CD4-positive, alpha-beta T cell treated with Interleukin-2 at 100 ng/mL for 4 hours (primary cell): ENCODE measurements at regions not wholly inside any gene's neighbourhood (a gene's known extent, or its start where the extent isn't known, plus 50 kb on each side); places are given as distances from the start of the nearest gene placed in this dataset.
A peak's percentile ranks its signal among the peaks of the same experiment; 100 is the strongest.
"Not testable (repeated sequence)": the region's sequence is repeated elsewhere in the genome, so short reads cannot be mapped to it uniquely, and the experiment has no call there.

Experiments
- DNase-seq: peaks from one replicate; pipeline ENCODE4 v3.0.0-alpha.2; 2020; ENCODE audit warnings: low spot score

GRCh38 chr14:106141242-106142220 lies 615.1 kb downstream of the TMEM121 start:
- peak; percentile 15 for DNase-seq

GRCh38 chr14:106145731-106146130 lies 619.3 kb downstream of the TMEM121 start:
- not testable (repeated sequence) for DNase-seq

GRCh38 chr14:106153362-106153955 lies 627.1 kb downstream of the TMEM121 start:
- peak; percentile 72 for DNase-seq

GRCh38 chr14:106163316-106163715 lies 636.9 kb downstream of the TMEM121 start:
- no peak for DNase-seq

GRCh38 chr14:106163812-106164211 lies 637.4 kb downstream of the TMEM121 start:
- DNase-seq: not testable (repeated sequence)

GRCh38 chr14:106166232-106166631 lies 639.8 kb downstream of the TMEM121 start:
- DNase-seq: no peak

- DNase-seq: no peak
Observed at GRCh38 chr14:106166650-106167204, 640.3 kb downstream of the TMEM121 start.

GRCh38 chr14:106170163-106170658 lies 643.8 kb downstream of the TMEM121 start:
- peak; percentile 53 for DNase-seq

GRCh38 chr14:106174206-106174605 lies 647.8 kb downstream of the TMEM121 start:
- DNase-seq: peak; percentile 85

- DNase-seq: peak; percentile 66
Observed at GRCh38 chr14:106177266-106178246, 651.2 kb downstream of the TMEM121 start.

- DNase-seq: no peak
Observed at GRCh38 chr14:106179761-106180160, 653.4 kb downstream of the TMEM121 start.

GRCh38 chr14:106184771-106185170 lies 658.4 kb downstream of the TMEM121 start:
- DNase-seq: peak; percentile 74

- DNase-seq: not testable (repeated sequence)
Observed at GRCh38 chr14:106185174-106185836, 658.9 kb downstream of the TMEM121 start.

- peak; percentile 72 for DNase-seq
Observed at GRCh38 chr14:106185837-106186233, 659.5 kb downstream of the TMEM121 start.

GRCh38 chr14:106187216-106187615 lies 660.8 kb downstream of the TMEM121 start:
- no peak for DNase-seq

- DNase-seq: not testable (repeated sequence)
Observed at GRCh38 chr14:106192701-106193100, 666.3 kb downstream of the TMEM121 start.

- DNase-seq: peak; percentile 60
Observed at GRCh38 chr14:106196459-106196858, 670.1 kb downstream of the TMEM121 start.

GRCh38 chr14:106197264-106197663 lies 670.9 kb downstream of the TMEM121 start:
- not testable (repeated sequence) for DNase-seq

GRCh38 chr14:106199097-106199496 lies 672.7 kb downstream of the TMEM121 start:
- no peak for DNase-seq

- no peak for DNase-seq
Observed at GRCh38 chr14:106200541-106201315, 674.3 kb downstream of the TMEM121 start.
